Fibroblast of mammary gland (primary cell): ENCODE measurements at regions not wholly inside any gene's neighbourhood (a gene's known extent, or its start where the extent isn't known, plus 50 kb on each side); places are given as distances from the start of the nearest gene placed in this dataset.
"Not testable (repeated sequence)": the region's sequence is repeated elsewhere in the genome, so short reads cannot be mapped to it uniquely, and the experiment has no call there.

ENCODE experiments used
- DNase-seq: peaks from one replicate; pipeline ENCODE4 v3.0.0-alpha.2; 2010; ENCODE audit warnings: low read depth
- H3K4me3 ChIP-seq: 2 replicates; pipeline ENCODE4 v1.5.1; 2011; ENCODE audit warnings: low read depth, mild to moderate bottlenecking, low read length, moderate library complexity; ENCODE audit not compliant: control insufficient read depth
- CTCF ChIP-seq: conservative IDR thresholded peaks from 2 replicates; pipeline ENCODE4 v1.5.1; 2011; ENCODE audit warnings: low read depth, low read length, inconsistent platforms; ENCODE audit not compliant: control insufficient read depth, insufficient read depth

- no peak overlapping the region for H3K4me3 ChIP-seq
- TF ChIP-seq CTCF = no peak
- DNase-seq = no peak
Measured at GRCh38 chr18:22517356-22517755, 99.6 kb upstream of the CTAGE1 start.

GRCh38 chr18:22521026-22521707 is 103.5 kb upstream of the CTAGE1 start:
- no peak overlapping the region for H3K4me3 ChIP-seq
- no peak for TF ChIP-seq CTCF
- DNase-seq = no peak

- H3K4me3 ChIP-seq = no peak overlapping the region
- no peak for TF ChIP-seq CTCF
- no peak for DNase-seq
Measured at GRCh38 chr18:22523481-22523880, 105.8 kb upstream of the CTAGE1 start.

- H3K4me3 ChIP-seq = no peak overlapping the region
- DNase-seq = no peak
- no peak for TF ChIP-seq CTCF
Measured at GRCh38 chr18:22524783-22525182, 107.1 kb upstream of the CTAGE1 start.

- DNase-seq = no peak
- H3K4me3 ChIP-seq = no peak overlapping the region
- no peak for TF ChIP-seq CTCF
Measured at GRCh38 chr18:22525313-22525712, 107.6 kb upstream of the CTAGE1 start.

GRCh38 chr18:22525883-22526282 is 108.2 kb upstream of the CTAGE1 start:
- TF ChIP-seq CTCF = no peak
- no peak overlapping the region for H3K4me3 ChIP-seq
- DNase-seq = no peak

- DNase-seq = no peak
- no peak overlapping the region for H3K4me3 ChIP-seq
- no peak for TF ChIP-seq CTCF
Measured at GRCh38 chr18:22528291-22528690, 110.6 kb upstream of the CTAGE1 start.

- not testable (repeated sequence) for H3K4me3 ChIP-seq, DNase-seq
Measured at GRCh38 chr18:22534706-22535105, 117.0 kb upstream of the CTAGE1 start.
